Coronary artery (tissue), 2 donors: ENCODE measurements at regions not wholly inside any gene's neighbourhood (a gene's known extent, or its start where the extent isn't known, plus 50 kb on each side); places are given as distances from the start of the nearest gene placed in this dataset.

Experiments
- DNase-seq: peaks from one replicate; pipeline ENCODE4 v3.0.0-alpha.2; 2017; ENCODE audit warnings: low spot score
- H3K27ac ChIP-seq, 2 donors: fragments of 200-600 bp; sonication (generic); one replicate each; pipeline ENCODE4 v1.5.1; 2016 to 2019
- H3K4me3 ChIP-seq: fragments of 200-600 bp; sonication (generic); 2 replicates; pipeline ENCODE4 v1.5.1; 2016; ENCODE audit warnings: mild to moderate bottlenecking, moderate library complexity
- TF ChIP-seq, protein P1 (sequence below): fragments of 200-600 bp; sonication (generic); IDR thresholded peaks from one replicate; pipeline ENCODE4 v1.5.1; 2019; ENCODE audit warnings: antibody characterized with exemption

DNA sequence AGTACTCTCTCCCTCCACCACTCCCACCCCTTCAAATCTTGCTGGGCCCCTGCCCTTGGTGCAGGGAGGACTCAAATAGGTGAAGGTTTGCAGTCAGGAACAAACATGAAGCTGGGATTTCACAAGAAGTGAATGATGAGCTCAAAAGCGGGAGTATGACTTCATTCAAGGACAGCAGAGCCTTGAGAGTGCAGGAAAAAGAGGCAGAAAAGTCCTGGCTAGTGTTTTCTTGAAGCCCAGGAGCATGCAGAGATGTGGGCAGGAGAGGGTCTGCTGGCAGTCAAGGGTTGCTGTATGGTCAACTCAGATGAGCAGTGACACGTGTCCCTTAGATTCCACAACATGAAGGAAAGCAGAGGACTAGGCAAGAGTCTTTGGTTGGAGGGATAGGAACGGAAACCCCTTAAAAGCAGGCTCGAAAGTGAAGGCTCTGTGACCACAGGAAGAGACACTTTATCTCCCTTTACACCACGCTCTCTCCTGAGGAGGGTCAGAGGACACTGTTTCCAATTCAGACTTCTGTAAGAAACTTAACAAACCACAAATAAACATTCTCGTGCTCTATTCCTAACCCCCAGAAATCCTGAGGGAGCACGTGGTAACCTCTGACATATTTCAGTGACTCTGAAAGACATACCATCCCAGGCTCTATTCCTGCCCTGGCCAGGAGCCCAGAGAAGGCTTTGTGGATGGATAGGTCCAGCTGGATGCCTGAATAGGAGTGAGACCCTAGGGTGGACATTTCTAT lies 168.0 kb upstream of the NDN start:
- Histone ChIP-seq H3K27ac (no peak overlapping the region), H3K4me3 (no peak overlapping the region)
- TF ChIP-seq, protein P1, sequence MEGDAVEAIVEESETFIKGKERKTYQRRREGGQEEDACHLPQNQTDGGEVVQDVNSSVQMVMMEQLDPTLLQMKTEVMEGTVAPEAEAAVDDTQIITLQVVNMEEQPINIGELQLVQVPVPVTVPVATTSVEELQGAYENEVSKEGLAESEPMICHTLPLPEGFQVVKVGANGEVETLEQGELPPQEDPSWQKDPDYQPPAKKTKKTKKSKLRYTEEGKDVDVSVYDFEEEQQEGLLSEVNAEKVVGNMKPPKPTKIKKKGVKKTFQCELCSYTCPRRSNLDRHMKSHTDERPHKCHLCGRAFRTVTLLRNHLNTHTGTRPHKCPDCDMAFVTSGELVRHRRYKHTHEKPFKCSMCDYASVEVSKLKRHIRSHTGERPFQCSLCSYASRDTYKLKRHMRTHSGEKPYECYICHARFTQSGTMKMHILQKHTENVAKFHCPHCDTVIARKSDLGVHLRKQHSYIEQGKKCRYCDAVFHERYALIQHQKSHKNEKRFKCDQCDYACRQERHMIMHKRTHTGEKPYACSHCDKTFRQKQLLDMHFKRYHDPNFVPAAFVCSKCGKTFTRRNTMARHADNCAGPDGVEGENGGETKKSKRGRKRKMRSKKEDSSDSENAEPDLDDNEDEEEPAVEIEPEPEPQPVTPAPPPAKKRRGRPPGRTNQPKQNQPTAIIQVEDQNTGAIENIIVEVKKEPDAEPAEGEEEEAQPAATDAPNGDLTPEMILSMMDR, result no peak
- DNase-seq, result no peak

- DNase-seq, result no peak
- no peak overlapping the region for H3K27ac ChIP-seq
- TF ChIP-seq, protein P1, result no peak
- no peak overlapping the region for H3K4me3 ChIP-seq
These were observed 168.8 kb upstream of the NDN start for GRCh38 chr15:23855947-23856346.

DNA sequence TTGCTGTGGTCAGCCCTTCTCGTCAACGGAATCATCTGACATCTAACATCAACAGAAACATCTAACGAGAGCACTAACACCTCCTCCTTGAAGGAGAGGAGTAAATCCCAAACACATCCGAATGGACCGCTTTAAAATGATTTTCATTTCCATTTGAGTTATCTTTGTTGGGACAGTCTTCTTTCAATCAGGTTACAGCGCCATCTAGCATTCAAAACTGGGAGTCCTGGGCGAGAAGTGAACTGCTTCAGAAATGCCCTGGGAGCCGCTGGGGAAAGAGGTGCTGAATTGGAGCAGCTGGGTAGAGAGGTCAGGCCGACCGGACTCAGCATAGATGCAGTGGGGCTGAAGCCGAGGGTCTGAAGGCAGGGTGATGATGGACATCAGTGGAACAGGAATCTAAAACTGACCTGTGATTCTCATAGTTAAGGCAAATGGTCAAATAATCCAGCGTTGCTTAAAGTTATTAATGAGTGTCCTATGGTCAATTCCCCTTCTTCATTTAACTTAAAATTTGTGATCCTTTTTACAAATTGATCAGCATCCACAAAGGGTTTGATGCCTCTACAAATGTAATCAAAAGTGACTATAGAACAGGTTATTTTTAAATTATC lies 170.0 kb upstream of the NDN start:
- Histone ChIP-seq H3K4me3 (no peak overlapping the region), H3K27ac (no peak overlapping the region)
- no peak for DNase-seq
- TF ChIP-seq, protein P1, result no peak

DNA sequence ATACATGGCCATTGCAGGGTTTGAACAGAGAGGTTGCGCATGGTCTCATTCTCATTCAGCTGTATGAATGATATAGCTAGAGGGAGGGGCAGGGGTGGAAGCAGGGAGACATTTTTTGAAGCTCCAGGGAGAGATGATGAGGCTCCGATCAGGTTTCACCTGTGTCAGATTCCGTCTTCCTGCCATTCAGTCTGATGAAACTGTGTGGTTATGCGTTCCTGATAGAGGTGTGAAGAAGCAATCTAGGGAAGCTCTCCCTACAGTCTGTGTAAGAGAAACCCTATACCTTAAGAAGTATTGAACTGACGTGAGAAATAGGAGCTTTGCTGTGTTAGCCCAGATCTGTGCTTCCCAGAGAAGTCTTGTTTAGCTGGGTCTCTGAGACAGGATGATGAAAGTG lies 171.9 kb upstream of the NDN start:
- DNase-seq, result no peak
- TF ChIP-seq, protein P1, result no peak
- H3K27ac ChIP-seq, result no peak overlapping the region
- no peak overlapping the region for H3K4me3 ChIP-seq

- DNase-seq, result no peak
- TF ChIP-seq, protein P1, result no peak
- Histone ChIP-seq H3K27ac (no peak overlapping the region), H3K4me3 (no peak overlapping the region)
These were observed 173.5 kb upstream of the NDN start for GRCh38 chr15:23860290-23861245.

DNA sequence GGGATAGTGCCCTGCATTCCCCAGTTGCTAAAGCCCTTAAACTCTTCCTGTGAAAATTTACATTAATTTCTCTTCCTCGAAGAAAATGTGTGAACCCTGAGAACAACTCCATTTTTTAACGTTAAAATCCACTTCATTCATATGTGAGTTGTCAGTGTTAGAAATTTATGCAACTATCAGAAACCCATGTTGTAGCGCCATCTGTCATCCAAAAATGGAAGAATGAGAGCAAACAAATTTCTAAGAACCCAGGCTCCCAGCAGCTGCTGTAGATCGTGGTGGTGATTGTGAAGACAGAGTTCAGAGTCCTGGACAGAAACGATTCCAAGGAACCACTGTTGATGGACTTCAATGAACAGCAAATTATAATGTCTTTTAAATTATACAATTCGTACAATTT lies 179.7 kb upstream of the NDN start:
- DNase-seq, result no peak

More for the DNA sequence above, 179.7 kb upstream of the NDN start:
- no peak overlapping the region for H3K4me3 ChIP-seq
- H3K27ac ChIP-seq, result no peak overlapping the region
- TF ChIP-seq, protein P1, result no peak
